ENCODE measurements at regions not wholly inside any gene's neighbourhood (a gene's known extent, or its start where the extent isn't known, plus 50 kb on each side); places are given as distances from the start of the nearest gene placed in this dataset.

DNA sequence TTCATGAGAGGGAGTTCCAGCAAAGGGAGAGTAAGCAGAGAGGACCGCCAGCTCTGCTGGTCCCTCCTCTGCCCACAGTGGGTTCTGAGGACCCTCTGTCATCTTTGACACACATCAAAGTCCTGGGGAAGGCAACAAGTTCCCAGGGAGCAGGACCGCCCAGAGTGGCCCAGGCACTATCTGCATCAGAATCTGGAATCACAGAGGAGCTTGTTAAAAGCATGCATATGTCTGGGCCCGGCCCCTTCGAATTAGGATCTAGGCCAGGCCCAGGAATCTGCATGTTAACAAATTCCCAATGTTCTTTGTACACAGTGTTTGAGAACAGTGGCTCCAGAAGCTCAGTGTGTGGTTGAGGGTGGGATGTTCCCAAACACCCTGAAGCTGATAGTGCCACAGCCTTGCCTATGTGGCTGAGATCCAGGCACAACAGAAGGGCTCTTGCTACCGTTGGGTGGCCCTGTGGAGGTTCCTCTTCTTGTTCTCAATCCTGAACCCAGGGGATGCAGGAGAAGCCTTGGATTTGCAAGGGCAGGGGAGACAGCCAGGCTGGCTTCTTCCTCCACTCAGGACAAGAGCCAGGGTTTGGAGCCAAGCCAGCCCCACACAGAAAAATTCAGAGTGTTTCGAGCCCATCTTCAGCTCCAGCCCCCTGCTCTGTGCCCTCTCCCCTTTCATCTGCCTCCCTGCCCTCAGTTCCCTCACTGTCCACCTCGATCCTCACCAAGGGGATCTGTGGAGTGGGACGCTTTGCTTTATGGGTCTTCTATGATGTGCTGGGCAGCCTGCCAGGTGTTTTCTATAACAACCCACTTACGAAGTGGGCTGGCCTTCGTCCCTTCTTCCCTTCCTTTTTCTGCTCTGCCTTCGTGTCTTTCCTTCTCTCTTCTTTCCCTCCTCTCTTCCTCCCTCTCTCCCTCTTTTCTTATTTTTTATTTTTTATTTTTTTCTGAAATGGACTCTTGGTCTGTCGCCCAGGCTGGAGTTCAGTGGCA lies 129.0 kb upstream of the TMPRSS2 start:
- WGBS: 63% methylated on average over 12 of the region's 12 CpGs
- no peak for DNase-seq (ENCODE audit: low spot score)
- Histone ChIP-seq H3K27ac (no peak overlapping the region), H3K27me3 (replicated peaks; ENCODE audit: insufficient read depth) (no peaks in the 10 kb centered on the region), H3K36me3 (no peaks in the 10 kb centered on the region), H3K4me1 (replicated peaks) (no peaks in the 10 kb centered on the region), H3K4me3 (no peak overlapping the region), H3K9me3 (no peaks in the 10 kb centered on the region)
- TF ChIP-seq POLR2A (IDR thresholded peaks at IDR 0.05) (no peak), POLR2AphosphoS5 (IDR thresholded peaks at IDR 0.05) (no peak)
- TF ChIP-seq, protein P1, sequence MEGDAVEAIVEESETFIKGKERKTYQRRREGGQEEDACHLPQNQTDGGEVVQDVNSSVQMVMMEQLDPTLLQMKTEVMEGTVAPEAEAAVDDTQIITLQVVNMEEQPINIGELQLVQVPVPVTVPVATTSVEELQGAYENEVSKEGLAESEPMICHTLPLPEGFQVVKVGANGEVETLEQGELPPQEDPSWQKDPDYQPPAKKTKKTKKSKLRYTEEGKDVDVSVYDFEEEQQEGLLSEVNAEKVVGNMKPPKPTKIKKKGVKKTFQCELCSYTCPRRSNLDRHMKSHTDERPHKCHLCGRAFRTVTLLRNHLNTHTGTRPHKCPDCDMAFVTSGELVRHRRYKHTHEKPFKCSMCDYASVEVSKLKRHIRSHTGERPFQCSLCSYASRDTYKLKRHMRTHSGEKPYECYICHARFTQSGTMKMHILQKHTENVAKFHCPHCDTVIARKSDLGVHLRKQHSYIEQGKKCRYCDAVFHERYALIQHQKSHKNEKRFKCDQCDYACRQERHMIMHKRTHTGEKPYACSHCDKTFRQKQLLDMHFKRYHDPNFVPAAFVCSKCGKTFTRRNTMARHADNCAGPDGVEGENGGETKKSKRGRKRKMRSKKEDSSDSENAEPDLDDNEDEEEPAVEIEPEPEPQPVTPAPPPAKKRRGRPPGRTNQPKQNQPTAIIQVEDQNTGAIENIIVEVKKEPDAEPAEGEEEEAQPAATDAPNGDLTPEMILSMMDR (IDR thresholded peaks at IDR 0.05): no peak
- intact Hi-C loops (cut with DNase I): no loop called here

DNA sequence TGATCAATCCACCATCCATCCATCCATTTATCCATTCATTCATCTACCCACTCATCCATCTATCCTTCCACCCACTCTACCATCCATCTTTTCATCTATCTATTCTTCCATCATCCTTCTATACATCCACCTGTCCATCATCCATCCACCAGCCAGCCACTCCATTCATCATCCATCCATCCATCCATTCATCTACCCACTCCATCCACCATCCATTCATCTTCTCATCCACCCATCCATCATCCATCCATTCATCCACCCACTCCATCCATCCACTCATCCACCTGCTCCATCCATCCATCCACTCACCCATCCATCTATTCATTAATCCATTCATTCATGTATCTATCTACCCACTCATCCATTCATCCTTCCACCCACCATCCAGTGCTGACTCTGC lies 127.9 kb upstream of the TMPRSS2 start:
- DNase-seq (ENCODE audit: low spot score): no peak
- TF ChIP-seq, protein P1 (IDR thresholded peaks at IDR 0.05): no peak
- TF ChIP-seq POLR2A (IDR thresholded peaks at IDR 0.05): no peak
- no peak for TF ChIP-seq POLR2AphosphoS5 (IDR thresholded peaks at IDR 0.05)
- H3K4me3 ChIP-seq: no peak overlapping the region
- H3K27ac ChIP-seq: no peak overlapping the region
- intact Hi-C loops (cut with DNase I): no loop called here
- H3K36me3 ChIP-seq: no peaks in the 10 kb centered on the region
- H3K9me3 ChIP-seq: no peaks in the 10 kb centered on the region
- H3K27me3 ChIP-seq (replicated peaks; ENCODE audit: insufficient read depth): no peaks in the 10 kb centered on the region
- no peaks in the 10 kb centered on the region for H3K4me1 ChIP-seq (replicated peaks)

DNA sequence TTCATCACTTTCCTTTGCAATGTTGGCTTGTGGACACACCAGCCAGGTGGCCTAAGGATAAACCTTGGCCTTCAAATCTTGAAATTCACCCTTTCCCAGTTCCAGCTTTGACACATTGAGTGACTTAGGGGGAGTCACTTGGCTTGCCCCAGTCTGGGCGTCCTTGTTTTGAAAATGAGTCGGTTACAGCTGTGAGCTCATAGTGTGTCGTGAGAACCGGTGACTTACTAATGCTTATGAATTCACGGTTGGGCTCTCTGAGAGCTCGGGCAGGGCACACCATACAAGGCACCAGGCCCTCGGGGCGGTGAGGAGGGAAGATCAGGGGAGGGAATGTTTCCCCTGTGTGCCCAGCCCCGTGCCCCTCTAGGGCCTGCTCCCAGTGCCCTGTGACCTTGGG lies 126.9 kb upstream of the TMPRSS2 start:
- H3K9me3 ChIP-seq: no peaks in the 10 kb centered on the region
- 61% methylated on average over 9 of the region's 9 CpGs for WGBS
- no peaks in the 10 kb centered on the region for H3K4me1 ChIP-seq (replicated peaks)
- no peak overlapping the region for H3K4me3 ChIP-seq
- H3K27me3 ChIP-seq (replicated peaks; ENCODE audit: insufficient read depth): no peaks in the 10 kb centered on the region
- peak overlapping the region; percentile 41 for H3K27ac ChIP-seq
- H3K36me3 ChIP-seq: no peaks in the 10 kb centered on the region
- intact Hi-C loops (cut with DNase I): no loop called here
- DNase-seq (ENCODE audit: low spot score): no peak
- TF ChIP-seq POLR2A (IDR thresholded peaks at IDR 0.05) (no peak), POLR2AphosphoS5 (IDR thresholded peaks at IDR 0.05) (no peak)
- TF ChIP-seq, protein P1 (IDR thresholded peaks at IDR 0.05): no peak

DNA sequence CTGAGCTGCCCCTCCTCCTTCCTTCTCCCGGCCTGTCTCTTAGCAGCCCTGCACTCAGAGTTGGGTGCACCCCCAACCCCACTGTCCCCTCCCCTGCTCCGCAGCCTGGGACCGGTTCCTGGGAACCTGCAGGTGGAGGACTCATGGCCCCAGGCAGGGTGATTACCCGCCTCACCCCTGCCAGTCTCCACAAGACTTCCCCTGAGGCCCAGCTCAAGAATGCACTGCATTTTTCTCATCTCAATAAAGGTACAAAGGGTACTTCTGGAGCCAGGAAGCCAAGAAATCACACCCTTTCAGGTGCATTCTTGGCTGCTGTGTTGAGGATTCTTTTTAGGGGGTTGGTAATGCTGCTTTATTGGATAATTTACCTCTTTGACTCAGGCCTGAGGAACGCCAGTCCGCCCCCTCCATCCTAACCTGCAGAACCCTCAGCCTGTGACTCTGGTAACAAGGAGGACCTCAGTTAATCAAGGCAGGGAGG lies 126.3 kb upstream of the TMPRSS2 start:
- TF ChIP-seq POLR2AphosphoS5 (IDR thresholded peaks at IDR 0.05) (peak; percentile 79), POLR2A (IDR thresholded peaks at IDR 0.05) (no peak)
- intact Hi-C loops (cut with DNase I): no loop called here

DNA sequence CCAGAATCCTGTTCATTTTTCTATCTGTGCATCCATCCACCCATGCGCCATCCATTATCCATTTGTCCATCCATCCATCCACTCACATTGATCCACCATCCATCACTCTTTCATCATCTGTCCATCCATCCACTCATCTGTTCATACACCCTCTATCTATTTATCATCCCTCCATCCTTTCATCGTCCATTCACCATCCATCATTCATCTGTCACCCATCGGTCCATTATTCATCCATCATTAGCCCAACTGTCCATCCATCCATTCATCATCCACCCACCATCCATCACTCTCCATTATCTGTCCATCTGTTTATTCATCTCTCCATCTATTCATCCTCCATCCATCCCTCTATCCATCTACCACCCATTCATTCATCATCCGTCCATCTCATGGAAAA lies 125.7 kb upstream of the TMPRSS2 start:
- H3K27me3 ChIP-seq (replicated peaks; ENCODE audit: insufficient read depth): no peaks in the 10 kb centered on the region
- TF ChIP-seq POLR2A (IDR thresholded peaks at IDR 0.05) (no peak), POLR2AphosphoS5 (IDR thresholded peaks at IDR 0.05) (no peak)
- TF ChIP-seq, protein P1 (IDR thresholded peaks at IDR 0.05): no peak
- H3K9me3 ChIP-seq: no peaks in the 10 kb centered on the region
- H3K36me3 ChIP-seq: no peaks in the 10 kb centered on the region
- H3K27ac ChIP-seq: no peak overlapping the region
- no peaks in the 10 kb centered on the region for H3K4me1 ChIP-seq (replicated peaks)
- 95% methylated on average over 4 of the region's 4 CpGs for WGBS
- intact Hi-C loops (cut with DNase I): no loop called here
- DNase-seq (ENCODE audit: low spot score): no peak
- no peak overlapping the region for H3K4me3 ChIP-seq

More for the DNA sequence above, 126.3 kb upstream of the TMPRSS2 start:
- 41% methylated on average over 6 of the region's 6 CpGs for WGBS
- H3K9me3 ChIP-seq: no peaks in the 10 kb centered on the region
- DNase-seq (ENCODE audit: low spot score): peak; percentile 63
- no peak overlapping the region for H3K4me3 ChIP-seq
- no peaks in the 10 kb centered on the region for H3K4me1 ChIP-seq (replicated peaks)
- H3K36me3 ChIP-seq: no peaks in the 10 kb centered on the region
- no peaks in the 10 kb centered on the region for H3K27me3 ChIP-seq (replicated peaks; ENCODE audit: insufficient read depth)
- peak overlapping the region; percentile 41 for H3K27ac ChIP-seq
